Smooth muscle cell (in vitro differentiated cells): ENCODE measurements at regions not wholly inside any gene's neighbourhood (a gene's known extent, or its start where the extent isn't known, plus 50 kb on each side); places are given as distances from the start of the nearest gene placed in this dataset.

ENCODE experiments used
- DNase-seq: peaks from one replicate; lab custom pipeline; 2025; ENCODE audit not compliant: unreplicated experiment; lab: John Stamatoyannopoulos, UW
- H2AFZ ChIP-seq: fragments of 200-600 bp; sonication (generic); 2 replicates; pipeline ENCODE4 v1.6.0; 2016; ENCODE audit warnings: antibody characterized with exemption, low read depth, mild to moderate bottlenecking
- H3F3A ChIP-seq: fragments of 200-600 bp; sonication (generic); 2 replicates; pipeline ENCODE4 v1.6.0; 2017; ENCODE audit warnings: antibody characterized with exemption, low read depth
- H3K27ac ChIP-seq: fragments of 200-600 bp; sonication (generic); 2 replicates; pipeline ENCODE4 v1.5.1; 2016; ENCODE audit warnings: low read depth, mild to moderate bottlenecking
- H3K27me3 ChIP-seq: fragments of 200-600 bp; sonication (generic); 2 replicates; pipeline ENCODE4 v1.6.1; 2016; ENCODE audit warnings: low read depth, mild to moderate bottlenecking
- H3K36me3 ChIP-seq: fragments of 200-600 bp; sonication (generic); 2 replicates; pipeline ENCODE4 v1.5.1; 2016; ENCODE audit warnings: low read depth
- H3K4me1 ChIP-seq: fragments of 200-600 bp; sonication (generic); 2 replicates; pipeline ENCODE4 v1.5.1; 2016; ENCODE audit warnings: low read depth
- H3K4me2 ChIP-seq: fragments of 200-600 bp; sonication (generic); 2 replicates; pipeline ENCODE4 v1.6.0; 2016; ENCODE audit warnings: mild to moderate bottlenecking
- H3K4me3 ChIP-seq: fragments of 200-600 bp; sonication (generic); 2 replicates; pipeline ENCODE4 v1.5.1; 2016; ENCODE audit warnings: mild to moderate bottlenecking
- H3K79me2 ChIP-seq: fragments of 200-600 bp; sonication (generic); 2 replicates; pipeline ENCODE4 v1.6.0; 2016; ENCODE audit warnings: low read depth, mild to moderate bottlenecking
- H3K9ac ChIP-seq: fragments of 200-600 bp; sonication (generic); 2 replicates; pipeline ENCODE4 v1.6.0; 2016; ENCODE audit warnings: low read depth
- H3K9me3 ChIP-seq: fragments of 200-600 bp; sonication (generic); replicated peaks from 2 replicates; pipeline ENCODE4 v1.5.1; 2016; ENCODE audit warnings: low read depth
- H4K20me1 ChIP-seq: fragments of 200-600 bp; sonication (generic); 2 replicates; pipeline ENCODE4 v1.6.0; 2016; ENCODE audit warnings: low read depth
- CTCF ChIP-seq: fragments of 200-600 bp; sonication (generic); IDR thresholded peaks from 2 replicates; pipeline ENCODE4 v1.5.1; 2017; ENCODE audit warnings: borderline replicate concordance, mild to moderate bottlenecking, antibody characterized with exemption; ENCODE audit not compliant: insufficient read depth, poor library complexity, severe bottlenecking
- WGBS: methylation state at CpG from one replicate; pipeline ENCODE4 v1.1.7; 2016; ENCODE audit warnings: low lambda C conversion rate; 5-methylcytosine and 5-hydroxymethylcytosine counted together

- Histone ChIP-seq H3F3A (no peaks in the 10 kb centered on the region), H3K36me3 (no peaks in the 10 kb centered on the region), H3K9me3 (no peaks in the 10 kb centered on the region), H3K4me2 (no peak overlapping the region), H3K27me3 (no peaks in the 10 kb centered on the region), H3K9ac (no peak overlapping the region), H3K4me3 (no peak overlapping the region), H3K79me2 (no peaks in the 10 kb centered on the region), H4K20me1 (no peaks in the 10 kb centered on the region), H3K27ac (no peak overlapping the region), H2AFZ (no peak overlapping the region), H3K4me1 (no peaks in the 10 kb centered on the region)
- DNase-seq, result no peak
- TF ChIP-seq CTCF, result no peak
- WGBS, result 91% methylated on average over 4 of the region's 4 CpGs
Measured at GRCh38 chr21:22993144-22993543, 1994.9 kb downstream of the NCAM2 start.

- Histone ChIP-seq H2AFZ (no peak overlapping the region), H3K36me3 (no peaks in the 10 kb centered on the region), H3K27me3 (no peaks in the 10 kb centered on the region), H3K4me2 (no peak overlapping the region), H3K4me3 (no peak overlapping the region), H3K79me2 (no peaks in the 10 kb centered on the region), H3K9ac (no peak overlapping the region), H3K4me1 (no peaks in the 10 kb centered on the region), H3F3A (no peaks in the 10 kb centered on the region), H4K20me1 (no peaks in the 10 kb centered on the region), H3K9me3 (no peaks in the 10 kb centered on the region), H3K27ac (no peak overlapping the region)
- no peak for DNase-seq
- TF ChIP-seq CTCF, result no peak
- 89% methylated on average over 14 of the region's 14 CpGs for WGBS
Measured at GRCh38 chr21:22993822-22994574, 1995.8 kb downstream of the NCAM2 start.

GRCh38 chr21:23003951-23004350 is 2005.7 kb downstream of the NCAM2 start:
- H3K4me2 ChIP-seq, result no peak overlapping the region
- H4K20me1 ChIP-seq, result no peaks in the 10 kb centered on the region
- no peaks in the 10 kb centered on the region for H3K79me2 ChIP-seq
- H3K4me1 ChIP-seq, result no peaks in the 10 kb centered on the region
- no peaks in the 10 kb centered on the region for H3K27me3 ChIP-seq
- H3K9me3 ChIP-seq, result no peaks in the 10 kb centered on the region
- H3K36me3 ChIP-seq, result no peaks in the 10 kb centered on the region
- H3K9ac ChIP-seq, result no peak overlapping the region
- WGBS, result 60% methylated on average over 5 of the region's 5 CpGs
- H3F3A ChIP-seq, result no peaks in the 10 kb centered on the region
- H3K27ac ChIP-seq, result no peak overlapping the region
- DNase-seq, result no peak
- TF ChIP-seq CTCF, result no peak
- H3K4me3 ChIP-seq, result no peak overlapping the region
- no peak overlapping the region for H2AFZ ChIP-seq

GRCh38 chr21:23008601-23009202 is 2010.5 kb downstream of the NCAM2 start:
- TF ChIP-seq CTCF, result no peak
- no peaks in the 10 kb centered on the region for H3K27me3 ChIP-seq
- H4K20me1 ChIP-seq, result no peaks in the 10 kb centered on the region
- no peak overlapping the region for H3K4me2 ChIP-seq
- H2AFZ ChIP-seq, result no peak overlapping the region
- H3K27ac ChIP-seq, result no peak overlapping the region
- no peak for DNase-seq
- H3K9me3 ChIP-seq, result no peaks in the 10 kb centered on the region
- peaks cover 2% of the 10 kb centered on the region for H3K4me1 ChIP-seq
- no peak overlapping the region for H3K4me3 ChIP-seq
- H3K79me2 ChIP-seq, result no peaks in the 10 kb centered on the region
- H3F3A ChIP-seq, result no peaks in the 10 kb centered on the region
- no peaks in the 10 kb centered on the region for H3K36me3 ChIP-seq
- whole genome bisulfite sequencing, result 45% methylated on average over 6 of the region's 6 CpGs
- H3K9ac ChIP-seq, result no peak overlapping the region
